Stimulated activated CD4-positive, alpha-beta T cell treated with anti-CD3 and anti-CD28 coated beads, Interleukin-1b, Interleukin-23, amount 100 ng/mL, for 48 hours (primary cell): ENCODE measurements at regions not wholly inside any gene's neighbourhood (a gene's known extent, or its start where the extent isn't known, plus 50 kb on each side); places are given as distances from the start of the nearest gene placed in this dataset.
"Not testable (repeated sequence)": the region's sequence is repeated elsewhere in the genome, so short reads cannot be mapped to it uniquely, and the experiment has no call there.

Experiments used
- DNase-seq: peaks from one replicate; pipeline ENCODE4 v3.0.0-alpha.2; 2020

DNA sequence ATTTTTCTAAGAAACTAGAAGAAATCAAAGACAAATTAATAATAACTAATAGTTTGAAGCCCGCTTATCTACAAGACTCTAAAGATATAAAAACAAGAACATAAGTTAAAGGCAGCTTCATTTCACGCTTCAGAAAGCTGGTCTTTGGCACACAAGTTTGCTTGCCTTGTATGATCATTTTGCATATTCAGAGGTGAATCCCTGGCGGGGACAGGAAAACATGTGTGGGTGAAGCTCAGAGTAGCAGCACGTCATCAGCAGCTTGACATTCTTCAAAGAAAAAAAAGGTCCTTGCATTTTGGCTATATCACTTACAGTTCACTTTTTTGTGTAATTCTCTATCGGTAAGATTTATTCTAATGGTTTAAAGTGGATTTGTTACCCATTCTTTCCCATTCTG lies 1911.8 kb downstream of the MRPL39 start:
- no peak for DNase-seq

DNA sequence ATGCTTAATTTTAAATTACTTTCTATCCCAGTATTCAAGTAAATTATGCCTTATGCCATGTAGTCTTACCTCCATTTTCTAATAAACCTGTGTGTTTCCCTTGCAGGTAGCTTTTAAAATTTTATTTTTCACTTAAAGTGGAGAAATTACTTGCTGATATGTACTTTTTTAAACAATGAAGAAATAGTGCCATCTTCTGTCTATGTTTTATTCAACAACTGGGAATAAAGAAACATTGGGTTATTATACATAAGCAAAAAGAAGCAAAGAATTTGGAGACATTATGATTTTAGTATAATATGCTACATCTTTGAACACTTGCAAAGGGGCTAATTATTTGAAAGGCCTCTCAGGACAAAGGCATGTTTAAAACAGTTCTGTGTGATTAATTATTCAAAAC lies 1912.9 kb downstream of the MRPL39 start:
- DNase-seq: no peak

DNA sequence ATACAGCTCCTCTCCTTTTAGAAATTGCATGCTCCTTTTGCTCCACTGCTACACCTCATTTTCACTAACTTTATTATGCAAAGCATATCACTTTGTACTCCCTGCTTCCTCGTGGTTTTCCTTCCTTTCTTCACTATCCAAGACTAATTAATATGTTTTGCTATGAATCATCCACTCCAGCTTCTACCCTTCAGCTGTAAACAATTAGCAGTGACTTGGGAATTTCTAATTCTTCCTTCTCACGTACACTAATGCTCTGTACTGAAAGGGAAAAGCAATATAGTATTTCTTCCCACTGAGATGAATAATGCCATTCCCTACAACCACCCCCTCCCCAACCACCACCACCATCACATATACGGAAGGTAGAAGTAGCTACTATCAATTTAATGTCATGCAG lies 1917.0 kb downstream of the MRPL39 start:
- no peak for DNase-seq

DNA sequence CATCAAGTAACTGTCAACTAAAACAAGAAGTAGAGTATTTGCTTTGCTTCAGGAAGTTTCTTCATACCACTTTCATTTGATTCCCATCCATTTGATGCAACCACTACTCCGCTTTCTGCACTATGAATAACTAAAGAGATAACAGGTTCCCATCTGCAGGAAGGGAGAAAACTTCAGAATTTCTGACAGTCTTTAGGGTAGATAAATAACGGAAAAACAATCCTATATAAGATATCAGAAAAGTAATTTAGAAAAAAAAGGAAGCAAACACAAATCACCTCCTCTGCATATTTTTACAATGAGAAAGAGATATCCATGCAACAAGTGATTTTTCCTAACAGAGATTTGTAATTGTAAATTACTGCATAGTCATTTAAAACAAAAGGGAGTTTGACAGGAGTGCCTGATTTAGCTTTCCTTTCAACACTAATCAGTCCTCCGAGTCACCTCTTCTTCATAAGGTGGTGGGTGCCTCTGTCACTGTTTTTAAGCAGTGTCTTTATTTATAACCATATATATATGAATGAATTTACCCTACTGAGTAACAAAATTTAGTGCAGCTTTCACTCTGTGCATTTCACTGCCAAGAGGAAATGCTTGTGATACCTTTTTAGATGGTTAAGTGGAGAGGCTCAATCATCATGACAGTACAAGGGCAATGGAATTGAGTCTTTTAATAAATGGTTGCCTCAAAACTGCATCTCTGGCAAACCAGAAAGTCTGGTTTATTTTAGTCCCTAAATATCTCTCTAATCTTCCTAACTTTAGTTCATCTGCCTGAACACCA lies 1920.4 kb downstream of the MRPL39 start:
- DNase-seq: no peak

DNA sequence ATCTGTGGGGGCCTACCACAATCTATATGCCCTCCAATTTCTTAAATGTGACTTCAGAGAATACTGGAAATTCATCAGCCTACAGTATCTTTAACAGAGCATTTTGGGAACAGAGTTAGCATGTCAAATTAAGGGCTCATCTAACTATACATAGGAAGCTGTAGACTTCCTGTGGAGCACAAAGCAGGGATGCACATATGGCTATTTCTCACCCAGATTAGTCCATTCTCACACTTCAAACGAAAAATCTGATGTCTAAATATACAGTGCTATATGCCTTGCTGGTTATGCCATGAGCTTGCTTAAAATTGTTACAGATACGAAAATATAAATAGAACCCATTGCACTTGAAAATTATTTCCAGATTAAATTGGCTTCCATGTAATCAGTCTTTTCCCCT lies 1922.8 kb downstream of the MRPL39 start:
- no peak for DNase-seq

DNA sequence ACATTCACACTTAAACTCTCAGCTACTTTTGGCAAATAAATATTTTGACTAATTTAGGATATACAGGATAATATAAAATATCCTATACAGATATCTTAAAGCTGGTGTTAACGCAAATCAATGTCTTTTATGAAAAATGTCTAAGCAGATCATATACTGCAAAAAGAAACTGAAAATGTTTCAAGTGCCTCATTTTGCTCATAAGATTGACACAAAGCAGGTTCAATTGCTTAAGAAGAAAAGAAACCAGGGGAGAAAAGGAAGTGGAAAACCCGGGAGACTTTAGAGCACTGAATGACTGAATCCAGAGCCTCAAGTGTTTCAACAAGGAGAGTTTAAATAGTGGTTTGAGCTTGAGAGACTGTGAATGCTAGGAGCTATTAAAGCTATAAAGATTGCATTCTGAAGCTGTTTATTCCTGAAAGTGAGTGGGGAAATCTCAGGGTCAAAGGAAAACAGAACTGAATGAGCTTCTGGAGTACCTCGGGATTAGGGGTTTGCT lies 1943.0 kb downstream of the MRPL39 start:
- DNase-seq: no peak

DNA sequence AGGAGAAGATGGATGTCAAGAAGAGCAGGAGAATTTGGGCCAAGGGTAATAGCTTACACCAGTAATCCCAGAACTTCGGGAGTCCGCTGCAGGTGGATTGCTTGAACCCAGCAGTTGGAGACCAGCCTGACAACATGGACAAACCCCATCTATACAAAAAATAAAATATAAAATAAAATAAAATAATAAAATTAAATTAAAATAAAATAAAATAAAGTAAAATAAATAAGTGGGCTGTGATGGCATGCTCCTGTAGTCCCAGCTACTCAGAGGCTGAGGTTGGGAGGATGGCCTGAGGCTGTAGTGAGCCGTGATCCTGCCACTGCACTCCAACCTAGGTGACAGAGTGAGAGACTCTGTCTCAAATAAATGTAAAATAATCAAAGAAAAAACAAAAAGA lies 1946.7 kb downstream of the MRPL39 start:
- no peak for DNase-seq

DNA sequence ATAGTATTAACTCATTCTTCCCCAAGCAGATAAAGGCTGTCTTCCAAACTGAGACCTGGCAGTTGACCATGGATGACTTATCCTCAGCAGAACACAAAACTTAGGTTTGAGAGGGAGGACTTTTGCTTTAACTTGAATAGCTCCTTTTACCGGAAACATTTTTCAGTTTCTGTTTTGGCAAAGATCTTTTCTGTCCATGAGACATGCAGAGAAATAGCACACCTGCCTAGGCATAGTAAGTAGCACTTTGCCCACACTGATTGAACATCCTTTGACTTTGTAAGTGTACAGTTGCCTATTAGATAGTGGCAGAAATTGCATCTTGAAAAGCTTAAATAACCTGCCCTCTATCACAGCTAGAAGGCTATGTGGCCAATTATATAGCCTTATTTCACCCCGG lies 1962.5 kb downstream of the MRPL39 start:
- no peak for DNase-seq

DNA sequence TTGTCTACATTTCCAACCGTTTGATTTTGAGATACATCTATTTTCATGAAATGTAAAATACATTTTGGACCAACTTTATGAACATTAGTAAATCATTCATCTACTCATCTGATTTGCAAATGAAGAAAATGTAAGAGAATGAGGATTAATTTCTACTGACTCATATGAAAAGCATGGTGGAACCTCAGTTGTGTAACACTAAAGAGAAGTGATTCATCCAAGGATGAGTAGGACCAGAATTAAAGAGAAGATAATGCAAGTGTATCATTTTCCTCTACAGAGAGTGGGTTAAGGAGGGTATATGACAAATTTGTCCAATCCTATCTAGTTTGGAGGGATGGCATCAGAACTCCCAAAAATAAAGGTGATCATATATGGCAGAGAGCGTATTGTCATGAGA lies 1967.6 kb downstream of the MRPL39 start:
- DNase-seq: no peak

DNA sequence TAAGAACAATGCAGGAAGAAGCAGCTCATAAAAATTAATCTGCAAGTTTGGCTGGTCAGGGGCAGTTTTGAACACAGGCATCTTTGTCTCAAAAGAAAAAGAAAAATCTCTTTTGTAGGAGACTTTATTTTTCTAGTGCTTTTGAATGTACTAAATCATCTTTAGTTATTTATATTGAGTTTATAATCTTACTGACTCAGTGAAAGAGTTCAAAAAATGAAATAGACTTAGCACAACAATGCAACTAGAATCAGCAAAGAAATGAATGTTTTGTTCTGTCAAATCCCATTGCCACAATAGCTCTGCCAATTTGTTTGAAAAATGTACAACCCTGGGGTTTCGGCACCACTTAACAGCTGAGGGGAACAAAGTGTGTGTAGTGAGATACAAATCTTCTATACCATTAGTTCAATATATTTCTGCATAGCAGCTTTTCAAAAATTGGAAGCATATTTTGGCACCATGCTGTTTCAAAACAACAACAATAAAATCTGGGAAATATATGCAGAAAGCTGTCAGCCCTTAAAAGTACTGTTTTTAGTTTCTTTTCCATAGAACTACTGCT lies 1969.1 kb downstream of the MRPL39 start:
- DNase-seq: no peak

DNA sequence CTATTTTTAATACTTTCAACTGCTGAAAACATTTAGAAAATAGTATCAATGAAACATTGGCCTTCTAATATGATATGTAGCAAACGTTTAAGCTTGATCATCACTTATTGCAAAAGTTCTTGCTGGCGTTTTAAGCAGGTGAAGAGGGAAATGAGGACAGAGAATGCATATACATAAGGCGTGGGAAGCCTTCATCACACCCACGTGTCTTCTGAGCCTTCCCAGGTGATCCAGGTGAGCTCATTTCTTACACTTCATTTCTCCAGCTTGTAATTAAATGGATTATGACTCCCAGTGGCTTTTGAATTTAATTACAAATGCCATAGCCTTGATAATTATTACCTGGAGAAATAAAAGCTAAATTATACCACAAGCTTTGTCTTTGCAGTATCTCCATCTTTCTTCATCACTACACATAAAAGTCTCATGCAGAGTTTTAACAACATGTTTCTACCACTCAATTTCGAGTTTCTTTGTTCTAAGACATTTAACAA lies 1973.8 kb downstream of the MRPL39 start:
- DNase-seq: no peak

DNA sequence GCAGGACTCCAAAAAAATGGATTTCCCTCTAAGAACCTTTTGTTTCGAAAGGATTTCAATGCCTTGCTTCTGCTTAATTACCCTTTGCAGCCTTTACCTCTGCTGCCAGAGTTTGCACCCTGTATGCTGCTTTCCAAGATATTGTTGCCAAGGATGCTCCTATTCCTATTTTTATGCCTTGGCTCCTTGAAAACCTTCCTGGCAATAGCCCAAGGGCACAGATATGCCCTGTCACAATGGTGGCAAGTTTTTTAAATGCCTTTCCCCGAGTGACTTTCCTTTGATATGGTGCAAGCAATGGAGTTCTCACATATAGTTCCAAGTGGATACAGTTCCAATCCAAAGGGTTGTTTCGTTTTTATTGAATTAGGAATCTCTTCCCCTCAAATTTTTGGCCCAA lies 1983.0 kb downstream of the MRPL39 start:
- DNase-seq: no peak

DNA sequence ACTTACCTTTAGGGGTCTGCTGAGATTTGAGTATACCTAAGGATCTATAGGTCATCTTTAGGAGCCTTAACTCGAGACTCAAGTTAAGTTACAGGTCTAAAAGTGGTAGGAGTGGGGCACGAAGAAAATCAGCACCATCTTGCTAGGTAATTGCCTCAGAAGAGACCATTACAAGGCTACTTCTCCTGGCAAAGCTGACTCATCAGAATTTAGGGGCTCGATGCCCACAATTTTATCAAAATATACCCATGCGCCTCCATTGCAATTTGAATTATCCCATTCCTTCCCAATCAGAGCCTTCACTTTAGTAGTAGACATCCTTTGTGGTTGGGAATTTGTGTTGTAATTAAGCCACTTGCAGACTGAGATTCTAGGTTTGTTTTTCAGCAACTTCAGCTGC lies 1994.3 kb downstream of the MRPL39 start:
- no peak for DNase-seq

DNA sequence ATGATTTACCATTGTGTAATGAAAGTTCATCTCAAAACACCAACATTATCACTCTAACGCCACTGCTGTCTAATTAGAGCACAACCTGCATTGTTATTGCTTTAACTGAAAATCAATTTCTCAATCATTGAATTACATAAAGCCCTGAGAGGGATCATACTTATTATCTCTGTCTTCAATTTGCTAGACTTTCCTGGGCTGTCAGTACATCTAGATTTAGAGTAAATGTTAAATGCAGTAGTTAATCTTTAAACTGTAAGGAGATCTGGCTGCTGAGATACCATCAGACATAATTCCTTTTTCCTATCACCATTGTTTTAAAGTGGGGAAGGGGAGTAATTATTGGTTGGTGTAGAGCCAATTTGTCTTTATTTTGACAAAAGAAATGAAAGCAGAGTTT lies 1995.1 kb downstream of the MRPL39 start:
- no peak for DNase-seq

DNA sequence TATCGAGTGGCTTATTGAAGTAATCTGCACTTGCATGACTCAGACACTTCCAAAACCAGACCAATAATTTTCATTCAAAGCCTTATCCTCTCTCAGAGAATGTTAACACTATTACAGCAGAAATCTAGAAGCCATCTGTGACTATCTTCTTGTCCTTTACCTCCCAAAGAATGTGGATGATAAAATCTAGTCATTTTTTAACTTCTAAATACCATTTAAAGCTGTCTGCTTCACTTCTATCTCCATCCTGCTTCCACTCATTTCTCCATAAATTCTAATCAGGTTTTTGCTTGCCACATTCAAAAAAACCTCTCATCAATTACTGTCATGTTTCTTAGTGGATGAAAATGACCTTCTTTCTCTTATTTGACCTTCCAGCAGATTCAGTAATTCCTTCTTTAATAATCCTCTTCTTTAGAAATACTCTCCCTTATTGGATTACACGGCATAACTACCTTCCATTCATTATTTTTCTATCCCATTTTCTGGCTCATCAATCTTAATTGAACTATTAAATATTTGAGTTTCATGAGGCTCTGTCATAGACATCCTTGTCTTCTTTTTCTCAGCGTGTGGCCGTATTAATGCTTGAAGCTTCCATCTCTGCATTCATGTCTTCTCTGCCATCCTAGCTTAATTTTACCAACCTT lies 1999.4 kb downstream of the MRPL39 start:
- no peak for DNase-seq

DNA sequence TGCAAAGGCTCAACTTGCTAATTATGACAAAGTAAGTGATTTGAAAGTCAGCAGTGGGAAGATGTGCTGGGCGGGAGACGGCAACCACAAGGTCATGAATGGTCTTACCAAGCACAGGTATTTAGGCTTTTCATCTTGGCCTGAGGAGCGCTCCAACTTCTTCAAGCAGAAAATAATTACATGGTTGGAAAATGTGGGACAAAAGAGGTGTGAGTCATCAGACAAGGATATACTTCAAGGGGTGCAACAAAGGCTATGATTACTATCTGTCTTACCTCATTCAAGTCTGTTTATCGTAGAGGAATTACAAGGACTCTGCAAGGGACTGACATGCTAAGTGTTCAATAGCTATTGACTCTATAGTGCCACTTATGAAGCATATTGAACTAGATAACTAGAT lies 2005.7 kb downstream of the MRPL39 start:
- DNase-seq: no peak

DNA sequence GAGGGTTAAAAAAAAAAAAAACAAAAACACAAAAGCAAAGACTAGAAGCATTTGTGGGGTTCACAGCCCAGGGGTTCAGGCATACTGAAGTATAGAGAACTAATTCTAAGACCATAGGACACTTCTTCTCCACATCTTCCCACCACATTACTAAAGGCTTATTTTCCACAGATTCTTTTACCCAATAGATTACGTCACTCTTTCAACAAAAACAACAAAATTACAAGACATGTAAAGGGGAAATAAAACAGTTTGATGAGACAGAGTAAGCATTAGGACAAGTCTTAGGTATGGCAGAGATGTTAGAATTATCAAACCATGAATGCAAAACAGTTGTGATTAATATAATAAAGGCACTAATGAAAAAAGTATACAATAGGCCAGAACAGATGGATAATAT lies 2013.7 kb downstream of the MRPL39 start:
- no peak for DNase-seq

DNA sequence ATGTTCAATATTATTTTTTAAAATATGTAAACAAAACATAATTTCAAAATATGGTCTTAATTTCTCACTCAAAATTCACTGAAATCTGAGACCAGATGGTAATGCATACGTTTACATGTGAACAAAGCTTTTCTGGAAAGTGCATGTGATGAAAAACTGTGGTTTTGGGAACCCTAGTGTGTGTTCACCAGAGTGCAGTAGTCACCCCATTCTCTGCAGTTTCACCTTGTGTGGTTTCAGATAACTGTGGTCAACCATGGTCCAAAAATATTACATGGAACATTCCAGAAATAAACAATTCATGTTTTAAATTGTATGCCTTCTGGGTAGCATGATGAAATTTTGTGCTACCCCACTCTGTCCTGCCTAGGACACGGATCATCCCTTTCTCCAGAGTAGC lies 2021.9 kb downstream of the MRPL39 start:
- no peak for DNase-seq

DNA sequence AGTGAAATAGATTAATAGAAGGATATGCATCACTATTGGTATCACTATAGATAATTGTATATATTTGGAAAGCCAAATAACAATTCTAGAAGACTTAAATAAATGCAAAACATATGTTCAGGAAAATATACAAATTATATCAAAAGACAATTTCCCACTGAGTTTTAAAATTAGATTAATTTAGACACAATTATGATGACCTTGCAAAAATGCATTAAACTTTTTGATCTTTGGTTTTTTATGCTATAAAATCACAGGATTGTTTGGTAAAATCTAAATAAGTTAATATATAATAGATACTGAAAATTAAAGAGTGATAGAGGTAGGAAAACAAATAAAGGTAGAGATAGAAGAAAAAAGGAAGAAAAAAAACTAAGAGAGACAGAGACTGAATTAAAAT lies 2027.7 kb downstream of the MRPL39 start:
- no peak for DNase-seq

DNA sequence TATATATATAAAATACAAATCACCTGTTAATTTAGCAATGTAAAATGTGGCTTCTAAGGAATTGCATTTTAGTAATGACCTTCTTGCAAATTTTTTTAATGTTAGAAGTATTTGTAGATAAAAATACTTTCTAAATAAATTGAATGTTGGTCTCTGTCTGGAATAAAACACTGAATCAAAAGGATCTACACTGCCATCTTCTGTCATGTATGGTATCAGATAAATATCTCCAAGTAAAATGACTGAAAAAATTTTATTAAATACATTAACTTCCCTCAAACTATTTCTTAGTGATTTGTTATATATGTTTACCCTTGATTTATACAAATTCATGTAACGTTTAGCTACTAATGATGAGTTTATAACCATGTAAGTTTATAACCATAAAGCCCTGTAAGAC lies 2029.3 kb downstream of the MRPL39 start:
- no peak for DNase-seq

DNA sequence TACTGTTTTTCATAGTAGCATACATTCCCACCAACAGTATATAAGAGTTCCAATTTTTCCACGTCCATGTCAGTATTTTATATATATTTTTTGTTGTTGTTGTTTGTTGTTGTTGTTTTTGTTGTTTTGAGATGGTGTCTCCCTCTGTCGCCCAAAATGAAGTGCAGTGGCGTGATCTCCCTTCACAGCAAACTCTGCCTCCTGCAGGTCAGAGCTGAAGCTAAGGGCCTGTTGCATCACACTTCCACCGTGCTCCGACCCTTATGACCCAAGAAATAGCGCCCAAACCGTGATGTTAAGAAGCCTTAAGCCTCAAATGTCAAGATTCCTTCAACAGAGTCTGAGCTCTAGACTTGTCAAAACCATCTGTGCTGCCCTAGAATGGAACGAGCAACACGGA lies 2032.3 kb downstream of the MRPL39 start:
- DNase-seq: no peak

DNA sequence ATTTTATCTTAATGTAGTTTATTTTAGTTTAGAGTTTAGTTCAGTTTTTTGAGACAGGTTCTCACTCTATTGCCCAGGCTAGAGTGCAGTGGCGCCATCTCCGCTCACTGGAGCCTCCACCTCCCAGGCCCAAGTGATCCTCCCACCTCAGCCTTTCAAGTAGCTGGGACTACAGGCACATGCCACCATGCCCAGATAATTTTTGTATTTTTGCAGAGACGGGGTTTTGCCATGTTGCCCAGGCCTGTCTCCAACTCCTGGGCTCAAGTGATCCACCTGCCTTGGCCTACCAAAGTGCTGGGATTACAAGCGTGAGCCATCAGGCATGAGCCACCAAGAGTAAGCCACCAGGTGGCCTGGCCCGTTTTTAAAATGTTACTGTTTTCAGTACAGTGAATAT lies 2058.4 kb downstream of the MRPL39 start:
- DNase-seq: not testable (repeated sequence)

DNA sequence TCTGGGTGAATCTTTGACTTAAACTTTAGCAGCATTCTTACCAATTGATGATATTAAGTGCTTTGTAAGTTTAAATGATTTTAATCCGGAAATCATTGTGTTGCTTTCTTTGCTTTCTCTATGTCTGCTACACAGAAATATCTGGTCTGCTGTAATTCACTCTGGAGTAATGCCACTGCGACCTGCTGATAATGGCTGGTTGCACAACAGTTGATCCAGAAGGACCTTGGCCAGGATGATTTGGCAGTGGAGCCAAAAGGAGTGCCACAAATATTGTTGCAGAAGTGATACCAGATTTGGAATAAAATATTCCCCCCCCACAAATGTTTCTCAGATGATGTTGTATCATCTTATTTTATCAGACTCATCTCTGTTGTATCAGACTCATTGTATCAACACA lies 2063.9 kb downstream of the MRPL39 start:
- DNase-seq: no peak

DNA sequence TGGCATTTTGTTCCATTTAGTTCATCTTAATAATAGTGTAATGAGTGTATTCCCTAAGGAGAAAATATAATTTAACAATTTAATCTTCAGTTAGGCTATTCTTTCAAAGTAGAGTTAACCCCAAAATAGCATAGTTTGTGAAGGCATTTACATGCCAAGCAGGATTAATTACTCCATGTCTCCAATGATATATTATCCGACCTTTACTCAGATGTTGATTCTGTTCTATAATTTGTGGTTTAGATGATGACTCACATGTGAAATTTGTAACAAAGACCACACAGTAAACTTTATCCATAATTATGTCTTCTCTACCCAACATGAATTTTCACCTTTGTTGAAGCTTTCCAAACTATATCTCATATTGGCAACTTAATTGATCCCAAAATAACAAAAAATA lies 2065.2 kb downstream of the MRPL39 start:
- DNase-seq: no peak
